ENCODE measurements at regions not wholly inside any gene's neighbourhood (a gene's known extent, or its start where the extent isn't known, plus 50 kb on each side); places are given as distances from the start of the nearest gene placed in this dataset.

DNA sequence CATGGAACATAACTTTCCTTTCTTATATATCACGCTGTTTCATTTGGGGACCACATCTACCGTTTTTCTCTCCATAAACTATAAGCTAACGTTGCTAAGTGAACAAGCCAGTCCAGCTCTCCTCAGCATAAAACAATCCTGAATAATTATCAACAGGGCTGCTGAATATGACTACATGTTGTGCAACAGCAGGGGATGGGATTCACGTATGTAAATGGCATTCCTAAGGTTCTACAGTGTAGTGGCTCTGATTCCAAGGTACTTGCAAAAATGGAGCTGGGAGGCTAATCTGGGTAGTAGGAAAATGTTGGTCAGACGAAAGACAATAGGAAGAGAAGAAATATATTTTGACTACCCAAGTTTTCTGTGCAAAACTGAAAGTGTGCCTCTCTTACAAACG is 262.8 kb downstream of the RWDD3 start:
- ChIA-PET CTCF (interaction anchor here (0.9 kb wide), 1 partner anchor 524 kb away, joined by 3 read pairs; no protein-coding TSS in a partner anchor), POLR2A (no interaction called here)
- Histone ChIP-seq H3K9me3 (ENCODE audit: control insufficient read depth, insufficient read depth, low read depth, low read length) (no peaks in the 10 kb centered on the region), H3K36me3 (ENCODE audit: control insufficient read depth in 2 of 2, insufficient read depth in 1 of 2, low read length in 2 of 2) (no peaks in the 10 kb centered on the region), H3K4me1 (ENCODE audit: control insufficient read depth, insufficient read depth, low read length) (no peaks in the 10 kb centered on the region), H3K4me3 (ENCODE audit: low read depth, low read length) (no peak overlapping the region), H3K27ac (ENCODE audit: extremely low read depth, low read depth, low read length) (no peak overlapping the region)
- TF ChIP-seq, protein P1, sequence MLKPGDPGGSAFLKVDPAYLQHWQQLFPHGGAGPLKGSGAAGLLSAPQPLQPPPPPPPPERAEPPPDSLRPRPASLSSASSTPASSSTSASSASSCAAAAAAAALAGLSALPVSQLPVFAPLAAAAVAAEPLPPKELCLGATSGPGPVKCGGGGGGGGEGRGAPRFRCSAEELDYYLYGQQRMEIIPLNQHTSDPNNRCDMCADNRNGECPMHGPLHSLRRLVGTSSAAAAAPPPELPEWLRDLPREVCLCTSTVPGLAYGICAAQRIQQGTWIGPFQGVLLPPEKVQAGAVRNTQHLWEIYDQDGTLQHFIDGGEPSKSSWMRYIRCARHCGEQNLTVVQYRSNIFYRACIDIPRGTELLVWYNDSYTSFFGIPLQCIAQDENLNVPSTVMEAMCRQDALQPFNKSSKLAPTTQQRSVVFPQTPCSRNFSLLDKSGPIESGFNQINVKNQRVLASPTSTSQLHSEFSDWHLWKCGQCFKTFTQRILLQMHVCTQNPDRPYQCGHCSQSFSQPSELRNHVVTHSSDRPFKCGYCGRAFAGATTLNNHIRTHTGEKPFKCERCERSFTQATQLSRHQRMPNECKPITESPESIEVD (tag by site-specific recombination; IDR thresholded peaks at IDR 0.05), result no peak
- TF ChIP-seq ZNF610 (tag by site-specific recombination; IDR thresholded peaks at IDR 0.05; ENCODE audit: borderline replicate concordance) (no peak), GLI4 (tag by site-specific recombination; IDR thresholded peaks at IDR 0.05) (no peak), ZFHX2 (tag by site-specific recombination; conservative IDR thresholded peaks at IDR 0.05) (no peak)

DNA sequence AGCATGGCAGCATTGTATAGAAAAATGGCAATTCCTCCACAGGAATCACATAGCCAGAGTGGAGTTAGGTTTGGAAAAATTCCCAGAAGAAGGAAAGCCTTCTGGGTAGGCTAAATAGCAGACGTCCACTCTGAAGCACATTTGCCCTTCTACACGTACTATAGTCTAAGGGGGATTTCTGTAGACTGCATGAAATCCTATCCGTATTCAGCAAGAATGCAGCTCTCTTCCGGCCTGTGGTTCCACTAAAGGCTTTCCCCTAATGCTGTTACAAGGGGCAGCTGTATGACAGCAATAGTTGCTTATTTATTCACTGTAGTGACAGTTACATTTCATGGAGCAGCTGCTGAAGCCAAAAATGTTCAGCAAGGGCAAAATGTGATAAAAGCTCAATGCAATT is 263.6 kb downstream of the RWDD3 start:
- H3K4me3 ChIP-seq (ENCODE audit: low read depth, low read length), result no peak overlapping the region
- H3K9me3 ChIP-seq (ENCODE audit: control insufficient read depth, insufficient read depth, low read depth, low read length), result no peaks in the 10 kb centered on the region
- TF ChIP-seq ZEB2 (tag by site-specific recombination; IDR thresholded peaks at IDR 0.05) (no peak), KLF9 (tag by site-specific recombination; IDR thresholded peaks at IDR 0.05; ENCODE audit: low read depth) (no peak), BCL11B (tag by site-specific recombination; IDR thresholded peaks at IDR 0.05; ENCODE audit: low read depth) (no peak), HOXD13 (CRISPR knock-in tag; IDR thresholded peaks at IDR 0.05; ENCODE audit: borderline replicate concordance) (no peak), ZNF473 (tag by site-specific recombination; IDR thresholded peaks at IDR 0.05) (no peak), REPIN1 (tag by site-specific recombination; IDR thresholded peaks at IDR 0.05; ENCODE audit: low read depth) (no peak), ZNF169 (tag by site-specific recombination; IDR thresholded peaks at IDR 0.05) (no peak), ZNF366 (tag by site-specific recombination; conservative IDR thresholded peaks at IDR 0.05) (no peak), ZNF157 (tag by site-specific recombination; IDR thresholded peaks at IDR 0.05) (no peak), ZNF610 (tag by site-specific recombination; IDR thresholded peaks at IDR 0.05; ENCODE audit: borderline replicate concordance) (no peak), ZNF354C (tag by site-specific recombination; IDR thresholded peaks at IDR 0.05; ENCODE audit: borderline replicate concordance, low read depth) (no peak), TRIM28 (IDR thresholded peaks at IDR 0.05; ENCODE audit: borderline replicate concordance, low read length) (no peak), SP3 (tag by site-specific recombination; IDR thresholded peaks at IDR 0.05) (no peak), ZNF776 (tag by site-specific recombination; IDR thresholded peaks at IDR 0.05; ENCODE audit: borderline replicate concordance) (no peak)
- no peaks in the 10 kb centered on the region for H3K36me3 ChIP-seq (ENCODE audit: control insufficient read depth in 2 of 2, insufficient read depth in 1 of 2, low read length in 2 of 2)
- no peaks in the 10 kb centered on the region for H3K4me1 ChIP-seq (ENCODE audit: control insufficient read depth, insufficient read depth, low read length)
- ChIA-PET CTCF (interaction anchor here (0.9 kb wide), 1 partner anchor 525 kb away, joined by 3 read pairs; no protein-coding TSS in a partner anchor), POLR2A (no interaction called here)
- no peak overlapping the region for H3K27ac ChIP-seq (ENCODE audit: extremely low read depth, low read depth, low read length)

DNA sequence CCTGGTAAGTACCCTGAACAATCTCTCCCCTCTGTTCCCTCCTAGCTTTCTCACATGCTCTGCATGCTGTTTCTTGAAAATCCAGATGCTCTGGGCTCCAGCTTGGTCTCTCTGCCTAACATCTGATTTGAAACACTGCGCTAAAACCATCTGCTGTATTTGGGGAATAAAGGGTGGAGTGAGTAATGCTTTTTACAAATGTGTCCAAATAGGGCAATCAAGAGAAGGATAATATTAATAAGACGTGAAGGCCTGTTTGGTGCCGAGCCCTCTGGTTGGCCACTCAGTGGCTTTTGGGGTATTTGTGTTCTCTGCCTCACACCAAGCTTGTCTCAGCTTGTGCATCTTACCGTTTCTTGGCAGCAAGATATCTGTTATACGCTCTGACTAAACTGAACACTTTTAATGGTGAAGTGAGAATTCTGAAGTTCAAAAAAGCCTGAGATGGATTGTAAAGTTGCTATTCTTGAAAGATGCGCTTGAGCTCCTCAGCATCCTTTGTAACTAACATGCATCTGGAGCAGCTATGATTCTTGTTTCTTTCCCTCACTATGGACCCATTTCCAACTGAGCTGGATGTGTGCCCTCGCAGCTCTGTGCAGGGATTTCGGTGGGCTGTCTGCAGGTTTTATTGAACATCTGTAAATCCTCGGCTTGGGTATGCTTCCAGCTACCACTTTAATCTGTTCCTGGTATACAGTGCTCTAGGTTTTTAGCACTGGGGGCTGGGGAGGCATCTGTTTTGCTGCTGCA is 269.4 kb downstream of the RWDD3 start:
- H3K4me3 ChIP-seq (ENCODE audit: low read depth, low read length), result no peak overlapping the region
- H3K4me1 ChIP-seq (ENCODE audit: control insufficient read depth, insufficient read depth, low read length), result no peaks in the 10 kb centered on the region
- no peak overlapping the region for H3K27ac ChIP-seq (ENCODE audit: extremely low read depth, low read depth, low read length)
- ChIA-PET CTCF (interaction anchor here (0.6 kb wide), 1 partner anchor 420 kb away, joined by 3 read pairs; no protein-coding TSS in a partner anchor), POLR2A (no interaction called here)
- no peaks in the 10 kb centered on the region for H3K36me3 ChIP-seq (ENCODE audit: control insufficient read depth in 2 of 2, insufficient read depth in 1 of 2, low read length in 2 of 2)
- H3K9me3 ChIP-seq (ENCODE audit: control insufficient read depth, insufficient read depth, low read depth, low read length), result no peaks in the 10 kb centered on the region
- no peak for TF ChIP-seq GLI4 (tag by site-specific recombination; IDR thresholded peaks at IDR 0.05)
- no peak for TF ChIP-seq KLF16 (tag by site-specific recombination; IDR thresholded peaks at IDR 0.05)
- TF ChIP-seq ZNF514 (tag by site-specific recombination; IDR thresholded peaks at IDR 0.05), result no peak
- TF ChIP-seq, protein P2, sequence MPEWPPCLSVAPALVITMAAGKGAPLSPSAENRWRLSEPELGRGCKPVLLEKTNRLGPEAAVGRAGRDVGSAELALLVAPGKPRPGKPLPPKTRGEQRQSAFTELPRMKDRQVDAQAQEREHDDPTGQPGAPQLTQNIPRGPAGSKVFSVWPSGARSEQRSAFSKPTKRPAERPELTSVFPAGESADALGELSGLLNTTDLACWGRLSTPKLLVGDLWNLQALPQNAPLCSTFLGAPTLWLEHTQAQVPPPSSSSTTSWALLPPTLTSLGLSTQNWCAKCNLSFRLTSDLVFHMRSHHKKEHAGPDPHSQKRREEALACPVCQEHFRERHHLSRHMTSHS (tag by site-specific recombination; IDR thresholded peaks at IDR 0.05), result no peak
- no peak for TF ChIP-seq ZIC2 (tag by site-specific recombination; IDR thresholded peaks at IDR 0.05)
- no peak for TF ChIP-seq SP2 (tag by site-specific recombination; IDR thresholded peaks at IDR 0.05)
- TF ChIP-seq, protein P3, sequence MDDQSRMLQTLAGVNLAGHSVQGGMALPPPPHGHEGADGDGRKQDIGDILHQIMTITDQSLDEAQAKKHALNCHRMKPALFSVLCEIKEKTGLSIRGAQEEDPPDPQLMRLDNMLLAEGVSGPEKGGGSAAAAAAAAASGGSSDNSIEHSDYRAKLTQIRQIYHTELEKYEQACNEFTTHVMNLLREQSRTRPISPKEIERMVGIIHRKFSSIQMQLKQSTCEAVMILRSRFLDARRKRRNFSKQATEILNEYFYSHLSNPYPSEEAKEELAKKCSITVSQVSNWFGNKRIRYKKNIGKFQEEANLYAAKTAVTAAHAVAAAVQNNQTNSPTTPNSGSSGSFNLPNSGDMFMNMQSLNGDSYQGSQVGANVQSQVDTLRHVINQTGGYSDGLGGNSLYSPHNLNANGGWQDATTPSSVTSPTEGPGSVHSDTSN (CRISPR knock-in tag; IDR thresholded peaks at IDR 0.05), result no peak
- no peak for TF ChIP-seq ZNF239 (tag by site-specific recombination; IDR thresholded peaks at IDR 0.05)
- TF ChIP-seq ZNF76 (tag by site-specific recombination; IDR thresholded peaks at IDR 0.05; ENCODE audit: borderline replicate concordance, low read depth), result no peak
- no peak for TF ChIP-seq KLF7 (tag by site-specific recombination; IDR thresholded peaks at IDR 0.05; ENCODE audit: borderline replicate concordance)
- no peak for TF ChIP-seq ZNF658 (tag by site-specific recombination; IDR thresholded peaks at IDR 0.05)

Data from HEK293 (cell line).